HepG2 (cell line): ENCODE measurements at regions not wholly inside any gene's neighbourhood (a gene's known extent, or its start where the extent isn't known, plus 50 kb on each side); places are given as distances from the start of the nearest gene placed in this dataset.

ENCODE experiments used
- ATAC-seq: fragments of 200-7000 bp; cut with Tn5 transposase; 3 replicates; pipeline ENCODE4 v1.9.1; 2020; ENCODE audit warnings: mild to moderate bottlenecking, moderate library complexity
- BruUV-seq: library from RNA; stranded (reverse); fragments of 400-500 nt; replicated peaks from 2 replicates; lab custom pipeline; 2021; lab: Mats Ljungman, UMichigan
- CTCF ChIA-PET: fragments of 300-600 bp; formaldehyde crosslinking; extraction: SDS; loops from one replicate; lab custom pipeline; 2021; ENCODE audit warnings: low total read pairs, inconsistent platforms, low intra/inter-chr PET ratio; lab: Yijun Ruan, JAX
- POLR2A ChIA-PET: fragments of 350-600 bp; sonication (Branson Sonifier 250); formaldehyde crosslinking; loops from one replicate; lab custom pipeline; 2020; ENCODE audit warnings: antibody characterized with exemption, inconsistent platforms; lab: Yijun Ruan, JAX
- DNase-seq: peaks from one replicate; pipeline ENCODE4 v3.0.0-alpha.2; 2015; ENCODE audit warnings: low spot score
- FAIRE-seq: peaks from 3 replicates; lab custom pipeline; 2011; peaks lifted over from hg19 to GRCh38; lab: Jason Lieb, UNC
- H2AFZ ChIP-seq: one replicate; pipeline ENCODE4 v1.6.1; 2011; ENCODE audit warnings: low read length, inconsistent platforms
- H3K27ac ChIP-seq: fragments of 300-600 bp; 3 replicates; pipeline ENCODE4 v1.8.0; 2011; ENCODE audit warnings: mixed run types, mild to moderate bottlenecking, mixed read lengths, low read length, inconsistent platforms; ENCODE audit not compliant: insufficient read depth; ENCODE audit errors: extremely low read length
- H3K27me3 ChIP-seq, 2 experiments: fragments of 200-600 bp in 1 of 2; 2 replicates in 1 of 2; 3 replicates in 1 of 2; pipeline versions ENCODE4 v1.6.0 to v1.8.0; 2011; ENCODE audit warnings: low read length in 2 of 2, mild to moderate bottlenecking in 2 of 2, moderate library complexity in 2 of 2, inconsistent platforms in 1 of 2; ENCODE audit not compliant: insufficient read depth in 2 of 2, control insufficient read depth in 1 of 2
- H3K36me3 ChIP-seq, 2 experiments: fragments of 200-600 bp in 1 of 2; replicated peaks in 1 of 2; 2 replicates in 1 of 2; 3 replicates in 1 of 2; pipeline versions ENCODE4 v1.5.1 to v1.8.0; 2011; ENCODE audit warnings: low read length in 2 of 2, inconsistent platforms in 1 of 2; ENCODE audit not compliant: insufficient read depth in 2 of 2, control insufficient read depth in 1 of 2
- H3K4me1 ChIP-seq: 2 replicates; pipeline ENCODE4 v1.5.1; 2012; ENCODE audit warnings: low read length, inconsistent platforms; ENCODE audit not compliant: insufficient read depth
- H3K4me2 ChIP-seq: 2 replicates; pipeline ENCODE4 v1.6.0; 2011; ENCODE audit warnings: low read depth, low read length, inconsistent platforms
- H3K4me3 ChIP-seq, 3 experiments: fragments of 200-600 bp in 1 of 3; sonication (generic), shearing (Covaris generic) in 1 of 3; replicated peaks in 1 of 3; 2 replicates each; pipeline ENCODE4 v1.5.1; 2011 to 2016; ENCODE audit warnings: low read length in 3 of 3, inconsistent platforms in 2 of 3, low read depth in 2 of 3, mild to moderate bottlenecking in 2 of 3, control low read depth in 1 of 3, mixed read lengths in 1 of 3; ENCODE audit not compliant: insufficient read depth in 1 of 3
- H3K79me2 ChIP-seq: one replicate; pipeline ENCODE4 v1.6.1; 2011; ENCODE audit warnings: low read length, inconsistent platforms; ENCODE audit not compliant: insufficient read depth
- H3K9ac ChIP-seq: 2 replicates; pipeline ENCODE4 v1.6.0; 2011; ENCODE audit warnings: mild to moderate bottlenecking, low read depth, low read length, inconsistent platforms; ENCODE audit not compliant: insufficient read depth
- H3K9me3 ChIP-seq: 2 replicates; pipeline ENCODE4 v1.5.1; 2012; ENCODE audit warnings: mild to moderate bottlenecking, low read length
- H4K20me1 ChIP-seq: 2 replicates; pipeline ENCODE4 v1.6.0; 2011; ENCODE audit warnings: inconsistent platforms, mild to moderate bottlenecking, low read length, moderate library complexity; ENCODE audit not compliant: insufficient read depth
- AGO1 ChIP-seq: fragments of 200-400 bp; formaldehyde crosslinking; IDR thresholded peaks from 2 replicates; pipeline ENCODE4 v1.6.1; 2017; ENCODE audit warnings: mild to moderate bottlenecking, low read depth, low read length, moderate library complexity; ENCODE audit not compliant: poor library complexity, severe bottlenecking
- ATF7-NPFF ChIP-seq: sonication (generic); formaldehyde crosslinking; IDR thresholded peaks from 2 replicates; pipeline ENCODE4 v1.8.1; 2023; ENCODE audit warnings: mild to moderate bottlenecking, low read depth, missing genetic modification reagents, moderate library complexity
- CAMTA2 ChIP-seq: sonication (generic); formaldehyde crosslinking; IDR thresholded peaks from 2 replicates; pipeline ENCODE4 v1.4.0; 2020; ENCODE audit warnings: mild to moderate bottlenecking, missing genetic modification reagents, borderline replicate concordance
- FOXC1 ChIP-seq: sonication (generic); formaldehyde crosslinking; IDR thresholded peaks from 2 replicates; pipeline ENCODE4 v1.8.0; 2022; ENCODE audit warnings: mild to moderate bottlenecking, missing genetic modification reagents, borderline replicate concordance
- FOXM1 ChIP-seq: sonication (generic); formaldehyde crosslinking; IDR thresholded peaks from 2 replicates; pipeline ENCODE4 v1.5.0; 2020; ENCODE audit warnings: missing genetic modification reagents
- GMEB2 ChIP-seq: IDR thresholded peaks from 2 replicates; pipeline ENCODE4 v1.6.1; 2016; ENCODE audit warnings: missing biosample characterization, missing genetic modification reagents, low read depth
- GTF2F1 ChIP-seq: fragments of 150-350 bp; IDR thresholded peaks from 2 replicates; pipeline ENCODE4 v1.6.1; 2014; ENCODE audit warnings: low read length
- JUNB ChIP-seq: sonication (generic); formaldehyde crosslinking; IDR thresholded peaks from 2 replicates; pipeline ENCODE4 v1.8.0; 2022; ENCODE audit warnings: missing genetic modification reagents, mild to moderate bottlenecking, borderline replicate concordance
- LBX2 ChIP-seq: sonication (generic); formaldehyde crosslinking; IDR thresholded peaks from 2 replicates; pipeline ENCODE4 v1.5.0; 2020; ENCODE audit warnings: missing genetic modification reagents, mild to moderate bottlenecking, borderline replicate concordance
- RELA ChIP-seq: sonication (generic); formaldehyde crosslinking; IDR thresholded peaks from 2 replicates; pipeline ENCODE4 v1.4.0; 2020; ENCODE audit warnings: missing genetic modification reagents
- SETDB1 ChIP-seq: sonication (generic); formaldehyde crosslinking; IDR thresholded peaks from 2 replicates; pipeline ENCODE4 v1.5.1; 2020; ENCODE audit warnings: missing genetic modification reagents, mild to moderate bottlenecking, borderline replicate concordance
- SP4 ChIP-seq: sonication (generic); formaldehyde crosslinking; IDR thresholded peaks from 2 replicates; pipeline ENCODE4 v1.8.1; 2023; ENCODE audit warnings: mild to moderate bottlenecking, missing genetic modification reagents
- ZBTB39 ChIP-seq: sonication (generic); formaldehyde crosslinking; IDR thresholded peaks from 2 replicates; pipeline ENCODE4 v1.5.0; 2020; ENCODE audit warnings: missing genetic modification reagents
- ZKSCAN8 ChIP-seq: IDR thresholded peaks from 2 replicates; pipeline ENCODE4 v1.6.1; 2016; ENCODE audit warnings: borderline replicate concordance, missing genetic modification reagents, missing compliant biosample characterization
- ZNF740 ChIP-seq: sonication (generic); formaldehyde crosslinking; IDR thresholded peaks from 2 replicates; pipeline ENCODE4 v1.4.0; 2020; ENCODE audit warnings: missing genetic modification reagents
- WGBS: methylation state at CpG from one replicate; pipeline ENCODE4 v1.1.6; 2017; ENCODE audit warnings: low lambda C conversion rate; 5-methylcytosine and 5-hydroxymethylcytosine counted together
- in situ Hi-C: cut with HindIII; loops from 2 replicates; pipeline ENCODE4 v1.10.0; 2017; ENCODE audit warnings: low pct_unique_long_range_greater_than_20kb; ENCODE audit not compliant: extremely low pct_ligation_motif_present
- intact Hi-C: fragments of 100-400 bp; cut with micrococcal nuclease; formaldehyde crosslinking; loops from one replicate; pipeline ENCODE4 v1.10.0; 2022; ENCODE audit not compliant: unreplicated experiment

- no peak for TF ChIP-seq GMEB2
- TF ChIP-seq CAMTA2 (CRISPR knock-in tag), result no peak
- TF ChIP-seq AGO1, result no peak
- TF ChIP-seq FOXM1 (CRISPR knock-in tag), result no peak
- no peak for TF ChIP-seq ZBTB39 (CRISPR knock-in tag)
- no peak for TF ChIP-seq SP4
- TF ChIP-seq FOXC1 (CRISPR knock-in tag), result no peak
- no peak for TF ChIP-seq ZKSCAN8 (CRISPR knock-in tag)
- TF ChIP-seq SETDB1 (CRISPR knock-in tag), result no peak
- TF ChIP-seq JUNB, result no peak
- TF ChIP-seq RELA, result no peak
- no peak for TF ChIP-seq LBX2 (CRISPR knock-in tag)
- TF ChIP-seq GTF2F1, result no peak
- no peak for TF ChIP-seq ZNF740 (CRISPR knock-in tag)
- no peak for TF ChIP-seq ATF7-NPFF (CRISPR knock-in tag)
- no peaks in the 10 kb centered on the region for H3K36me3 ChIP-seq
- ATAC-seq, result no peak
These were observed 236.7 kb upstream of the GATB start for GRCh38 chr4:151997461-151997860.

More at GRCh38 chr4:151997461-151997860, 236.7 kb upstream of the GATB start:
- no peaks in the 10 kb centered on the region for H4K20me1 ChIP-seq
- H3K4me1 ChIP-seq, result no peaks in the 10 kb centered on the region
- peaks cover 0 to 7% of the 10 kb centered on the region in 2 experiments; a peak in 2 of 5 replicates for H3K27me3 ChIP-seq
- H3K9me3 ChIP-seq, result no peaks in the 10 kb centered on the region
- FAIRE-seq, result no peak
- POLR2A ChIA-PET, result no interaction called here
- H3K4me2 ChIP-seq, result no peak overlapping the region
- no peak overlapping the region for H2AFZ ChIP-seq
- no peaks in the 10 kb centered on the region for H3K79me2 ChIP-seq
- in situ Hi-C loops (no loop called here), intact Hi-C loops (no loop called here)
- H3K4me3 ChIP-seq, result no peak overlapping the region
- H3K9ac ChIP-seq, result no peak overlapping the region
- H3K27ac ChIP-seq, result no peak overlapping the region
- DNase-seq, result no peak
- no TSS peak for BruUV-seq
- CTCF ChIA-PET, result no interaction called here
- 0% methylated on average over 1 of the region's 2 CpGs for WGBS
